ENCODE measurements at regions not wholly inside any gene's neighbourhood (a gene's known extent, or its start where the extent isn't known, plus 50 kb on each side); places are given as distances from the start of the nearest gene placed in this dataset.

- no peak for TF ChIP-seq CTCF (conservative IDR thresholded peaks at IDR 0.05; ENCODE audit: low read depth, low read length)
- DNase-seq (ENCODE audit: low read depth), result no peak
- no peak overlapping the region for H3K4me3 ChIP-seq (ENCODE audit: low read length)
These were observed 53.5 kb upstream of the TSHZ3 start for GRCh38 chr19:31402529-31403316.

GRCh38 chr19:31406106-31406505, 56.9 kb upstream of the TSHZ3 start:
- H3K4me3 ChIP-seq (ENCODE audit: low read length), result no peak overlapping the region
- DNase-seq (ENCODE audit: low read depth), result no peak
- no peak for TF ChIP-seq CTCF (conservative IDR thresholded peaks at IDR 0.05; ENCODE audit: low read depth, low read length)

GRCh38 chr19:31408460-31409124, 59.4 kb upstream of the TSHZ3 start:
- H3K4me3 ChIP-seq (ENCODE audit: low read length), result no peak overlapping the region
- peak; percentile 75 for DNase-seq (ENCODE audit: low read depth)
- TF ChIP-seq CTCF (conservative IDR thresholded peaks at IDR 0.05; ENCODE audit: low read depth, low read length), result no peak

- DNase-seq (ENCODE audit: low read depth), result no peak
- H3K4me3 ChIP-seq (ENCODE audit: low read length), result no peak overlapping the region
- TF ChIP-seq CTCF (conservative IDR thresholded peaks at IDR 0.05; ENCODE audit: low read depth, low read length), result no peak
These were observed 64.1 kb upstream of the TSHZ3 start for GRCh38 chr19:31413353-31413752.

- no peak for DNase-seq (ENCODE audit: low read depth)
- TF ChIP-seq CTCF (conservative IDR thresholded peaks at IDR 0.05; ENCODE audit: low read depth, low read length), result no peak
- H3K4me3 ChIP-seq (ENCODE audit: low read length), result no peak overlapping the region
These were observed 66.1 kb upstream of the TSHZ3 start for GRCh38 chr19:31415322-31415721.

GRCh38 chr19:31416548-31416947, 67.3 kb upstream of the TSHZ3 start:
- DNase-seq (ENCODE audit: low read depth), result no peak
- no peak for TF ChIP-seq CTCF (conservative IDR thresholded peaks at IDR 0.05; ENCODE audit: low read depth, low read length)
- no peak overlapping the region for H3K4me3 ChIP-seq (ENCODE audit: low read length)

GRCh38 chr19:31418055-31418454, 68.8 kb upstream of the TSHZ3 start:
- TF ChIP-seq CTCF (conservative IDR thresholded peaks at IDR 0.05; ENCODE audit: low read depth, low read length), result no peak
- DNase-seq (ENCODE audit: low read depth), result no peak
- no peak overlapping the region for H3K4me3 ChIP-seq (ENCODE audit: low read length)
